KMS-11 (cell line): ENCODE measurements at regions not wholly inside any gene's neighbourhood (a gene's known extent, or its start where the extent isn't known, plus 50 kb on each side); places are given as distances from the start of the nearest gene placed in this dataset.
"Not testable (repeated sequence)": the region's sequence is repeated elsewhere in the genome, so short reads cannot be mapped to it uniquely, and the experiment has no call there.

ENCODE experiments used
- H2AFZ ChIP-seq: fragments of 200-600 bp; sonication (generic); 2 replicates; pipeline ENCODE4 v1.6.1; 2016; ENCODE audit warnings: antibody characterized with exemption, mixed run types, low read depth
- H3K27ac ChIP-seq: fragments of 200-600 bp; sonication (generic); 2 replicates; pipeline ENCODE4 v1.6.1; 2016; ENCODE audit warnings: mild to moderate bottlenecking, mixed run types
- H3K27me3 ChIP-seq: fragments of 200-600 bp; sonication (generic); 2 replicates; pipeline ENCODE4 v1.6.1; 2017; ENCODE audit warnings: mild to moderate bottlenecking, low read depth, mixed run types, moderate library complexity; ENCODE audit not compliant: insufficient read depth
- H3K36me3 ChIP-seq: fragments of 200-600 bp; sonication (generic); 2 replicates; pipeline ENCODE4 v1.6.1; 2017; ENCODE audit warnings: mild to moderate bottlenecking, mixed run types; ENCODE audit not compliant: insufficient read depth
- H3K4me1 ChIP-seq: fragments of 200-600 bp; sonication (generic); 2 replicates; pipeline ENCODE4 v1.6.1; 2016; ENCODE audit warnings: mild to moderate bottlenecking, low read depth, mixed run types; ENCODE audit not compliant: poor library complexity, severe bottlenecking
- H3K4me2 ChIP-seq: fragments of 200-600 bp; sonication (generic); 2 replicates; pipeline ENCODE4 v1.7.0; 2016; ENCODE audit warnings: mild to moderate bottlenecking, mixed run types
- H3K4me3 ChIP-seq: fragments of 200-600 bp; sonication (generic); IDR thresholded peaks from 2 replicates; pipeline ENCODE4 v1.6.1; 2017; ENCODE audit warnings: low read depth, low read length, mixed read lengths; ENCODE audit not compliant: insufficient read depth
- H3K79me2 ChIP-seq: fragments of 200-600 bp; sonication (generic); 2 replicates; pipeline ENCODE4 v1.6.1; 2016; ENCODE audit warnings: low read depth, mixed run types; ENCODE audit not compliant: insufficient read depth
- H3K9ac ChIP-seq: fragments of 200-600 bp; sonication (generic); 2 replicates; pipeline ENCODE4 v1.6.1; 2016; ENCODE audit warnings: mild to moderate bottlenecking, mixed run types
- H4K20me1 ChIP-seq: fragments of 200-600 bp; sonication (generic); 2 replicates; pipeline ENCODE4 v1.6.1; 2016; ENCODE audit warnings: mild to moderate bottlenecking, mixed run types; ENCODE audit not compliant: insufficient read depth
- CTCF ChIP-seq: fragments of 200-600 bp; sonication (generic); conservative IDR thresholded peaks from 2 replicates; pipeline ENCODE4 v1.6.1; 2017; ENCODE audit warnings: low read depth, mild to moderate bottlenecking, antibody characterized with exemption, low read length, moderate library complexity, mixed read lengths

DNA sequence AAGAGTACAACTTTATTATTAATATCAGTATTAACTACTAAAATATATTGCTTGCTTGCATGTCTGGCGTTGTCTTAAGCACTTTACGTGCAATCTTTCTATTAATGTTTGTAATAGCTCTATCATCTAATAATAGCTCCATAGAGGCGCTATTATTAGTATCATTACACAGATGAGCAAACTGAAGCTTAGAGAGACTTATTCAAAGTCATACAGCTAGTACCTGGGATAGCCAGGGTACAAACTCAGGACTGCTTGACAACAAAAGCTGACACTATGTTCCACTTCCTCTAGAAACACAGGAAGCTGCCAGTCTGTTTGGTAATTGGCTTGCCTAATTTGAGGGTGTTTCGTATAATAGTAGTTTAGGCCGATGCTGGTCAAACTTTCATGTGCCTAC is 523.2 kb downstream of the RMST start:
- Histone ChIP-seq H3K27ac (no peak overlapping the region), H4K20me1 (no peaks in the 10 kb centered on the region), H3K4me1 (no peaks in the 10 kb centered on the region), H2AFZ (no peak overlapping the region), H3K36me3 (no peaks in the 10 kb centered on the region), H3K4me3 (no peak overlapping the region), H3K79me2 (no peaks in the 10 kb centered on the region), H3K4me2 (no peak overlapping the region), H3K27me3 (no peaks in the 10 kb centered on the region), H3K9ac (no peak overlapping the region)
- TF ChIP-seq CTCF, result no peak

GRCh38 chr12:97988588-97988987 is 526.0 kb downstream of the RMST start:
- not testable (repeated sequence) for H3K4me2 ChIP-seq, H3K4me3 ChIP-seq, H4K20me1 ChIP-seq, H3K4me1 ChIP-seq, H2AFZ ChIP-seq, H3K79me2 ChIP-seq, H3K9ac ChIP-seq, H3K36me3 ChIP-seq, H3K27me3 ChIP-seq, H3K27ac ChIP-seq

DNA sequence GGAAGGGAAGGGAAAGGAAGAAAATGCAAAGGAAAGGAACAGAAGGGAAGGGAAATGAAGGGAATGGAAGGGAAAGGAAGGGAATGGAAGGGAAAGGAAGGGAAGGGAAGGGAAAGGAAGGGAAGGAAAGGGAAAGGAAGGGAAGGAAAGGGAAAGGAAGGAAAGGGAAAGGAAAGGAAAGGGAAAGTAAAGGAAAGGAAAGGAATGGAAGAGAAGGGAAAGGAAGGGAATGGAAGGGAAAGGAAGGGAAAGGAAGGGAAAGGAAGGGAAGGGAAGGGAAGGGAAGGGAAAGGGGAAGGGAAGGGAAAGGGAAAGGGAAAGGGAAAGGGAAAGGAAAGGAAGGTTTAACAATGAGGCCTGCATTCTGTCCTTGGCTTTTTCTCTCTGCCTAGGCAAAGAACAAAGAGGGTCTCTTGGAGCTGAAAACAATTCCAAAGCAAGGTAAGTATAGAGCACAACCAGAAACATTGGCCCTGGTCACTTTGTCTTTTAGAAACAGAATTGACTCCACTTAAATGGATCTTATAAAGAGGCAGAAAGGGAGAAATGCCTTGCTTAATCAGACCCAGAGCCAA is 525.9 kb upstream of the TMPO start:
- no peak overlapping the region for H3K4me3 ChIP-seq
- no peak overlapping the region for H3K27ac ChIP-seq
- H3K4me2 ChIP-seq, result no peak overlapping the region
- no peaks in the 10 kb centered on the region for H3K4me1 ChIP-seq
- no peaks in the 10 kb centered on the region for H4K20me1 ChIP-seq
- H3K79me2 ChIP-seq, result no peaks in the 10 kb centered on the region
- no peak for TF ChIP-seq CTCF
- no peak overlapping the region for H3K9ac ChIP-seq
- no peak overlapping the region for H2AFZ ChIP-seq
- H3K36me3 ChIP-seq, result no peaks in the 10 kb centered on the region
- no peaks in the 10 kb centered on the region for H3K27me3 ChIP-seq

- H3K27me3 ChIP-seq, result no peaks in the 10 kb centered on the region
- H3K79me2 ChIP-seq, result no peaks in the 10 kb centered on the region
- no peak overlapping the region for H3K4me2 ChIP-seq
- H3K36me3 ChIP-seq, result no peaks in the 10 kb centered on the region
- no peak for TF ChIP-seq CTCF
- no peak overlapping the region for H2AFZ ChIP-seq
- H3K27ac ChIP-seq, result no peak overlapping the region
- no peak overlapping the region for H3K4me3 ChIP-seq
- no peaks in the 10 kb centered on the region for H4K20me1 ChIP-seq
- H3K9ac ChIP-seq, result no peak overlapping the region
- no peaks in the 10 kb centered on the region for H3K4me1 ChIP-seq
Measured at GRCh38 chr12:97994746-97995484, 520.5 kb upstream of the TMPO start.

GRCh38 chr12:97995559-97995958 is 519.8 kb upstream of the TMPO start:
- Histone ChIP-seq H3K9ac (no peak overlapping the region), H3K27ac (no peak overlapping the region), H3K36me3 (no peaks in the 10 kb centered on the region), H3K79me2 (no peaks in the 10 kb centered on the region), H3K4me1 (no peaks in the 10 kb centered on the region), H2AFZ (no peak overlapping the region), H3K4me3 (no peak overlapping the region), H4K20me1 (no peaks in the 10 kb centered on the region), H3K4me2 (no peak overlapping the region), H3K27me3 (no peaks in the 10 kb centered on the region)
- no peak for TF ChIP-seq CTCF
